ENCODE measurements at regions not wholly inside any gene's neighbourhood (a gene's known extent, or its start where the extent isn't known, plus 50 kb on each side); places are given as distances from the start of the nearest gene placed in this dataset.
"Not testable (repeated sequence)": the region's sequence is repeated elsewhere in the genome, so short reads cannot be mapped to it uniquely, and the experiment has no call there.

- TF ChIP-seq, protein P1, sequence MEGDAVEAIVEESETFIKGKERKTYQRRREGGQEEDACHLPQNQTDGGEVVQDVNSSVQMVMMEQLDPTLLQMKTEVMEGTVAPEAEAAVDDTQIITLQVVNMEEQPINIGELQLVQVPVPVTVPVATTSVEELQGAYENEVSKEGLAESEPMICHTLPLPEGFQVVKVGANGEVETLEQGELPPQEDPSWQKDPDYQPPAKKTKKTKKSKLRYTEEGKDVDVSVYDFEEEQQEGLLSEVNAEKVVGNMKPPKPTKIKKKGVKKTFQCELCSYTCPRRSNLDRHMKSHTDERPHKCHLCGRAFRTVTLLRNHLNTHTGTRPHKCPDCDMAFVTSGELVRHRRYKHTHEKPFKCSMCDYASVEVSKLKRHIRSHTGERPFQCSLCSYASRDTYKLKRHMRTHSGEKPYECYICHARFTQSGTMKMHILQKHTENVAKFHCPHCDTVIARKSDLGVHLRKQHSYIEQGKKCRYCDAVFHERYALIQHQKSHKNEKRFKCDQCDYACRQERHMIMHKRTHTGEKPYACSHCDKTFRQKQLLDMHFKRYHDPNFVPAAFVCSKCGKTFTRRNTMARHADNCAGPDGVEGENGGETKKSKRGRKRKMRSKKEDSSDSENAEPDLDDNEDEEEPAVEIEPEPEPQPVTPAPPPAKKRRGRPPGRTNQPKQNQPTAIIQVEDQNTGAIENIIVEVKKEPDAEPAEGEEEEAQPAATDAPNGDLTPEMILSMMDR (IDR thresholded peaks at IDR 0.05; ENCODE audit: low read length): not testable (repeated sequence)
- TF ChIP-seq EZH2 (IDR thresholded peaks at IDR 0.05; ENCODE audit: borderline replicate concordance, low read length): not testable (repeated sequence)
Observed at GRCh38 chr15:30823068-30823813, 80.5 kb upstream of the FAN1 start.
